ENCODE measurements at regions not wholly inside any gene's neighbourhood (a gene's known extent, or its start where the extent isn't known, plus 50 kb on each side); places are given as distances from the start of the nearest gene placed in this dataset.

DNA sequence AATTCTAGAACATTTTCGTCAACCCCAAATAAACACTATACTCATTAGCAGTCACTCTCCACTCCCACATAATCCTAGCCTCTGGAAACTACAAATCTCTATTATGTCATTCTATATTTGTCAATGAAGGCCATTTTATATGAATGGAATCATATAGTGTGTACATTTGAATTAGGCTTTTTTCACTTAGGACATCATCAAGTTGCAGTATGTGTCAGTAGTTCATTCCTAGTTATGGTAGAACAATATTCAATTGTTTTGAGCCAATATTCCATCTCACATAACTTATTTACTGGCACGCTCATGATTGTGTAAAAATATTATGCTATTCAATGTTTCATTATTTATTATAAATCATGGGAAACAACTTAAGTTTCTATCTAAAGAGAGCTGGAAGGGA, 1610.4 kb upstream of the MIR17HG start:
- TF ChIP-seq CBFA2T3 (IDR thresholded peaks at IDR 0.05) (no peak), HDAC3 (IDR thresholded peaks at IDR 0.05; ENCODE audit: borderline replicate concordance, partially characterized antibody) (no peak), MAX (CRISPR knock-in tag; IDR thresholded peaks at IDR 0.05) (no peak), EHMT2 (IDR thresholded peaks at IDR 0.05) (no peak), FOXP1 (CRISPR knock-in tag; IDR thresholded peaks at IDR 0.05) (no peak), TCF7L2 (IDR thresholded peaks at IDR 0.05; ENCODE audit: low read depth, low read length) (no peak), GTF2A2 (tag; IDR thresholded peaks at IDR 0.05) (no peak), REST (IDR thresholded peaks at IDR 0.05; ENCODE audit: borderline replicate concordance) (no peak), REST (CRISPR knock-in tag; IDR thresholded peaks at IDR 0.05; ENCODE audit: low read depth) (no peak), RFX1 (IDR thresholded peaks at IDR 0.05) (no peak)
- TF ChIP-seq, protein P1, sequence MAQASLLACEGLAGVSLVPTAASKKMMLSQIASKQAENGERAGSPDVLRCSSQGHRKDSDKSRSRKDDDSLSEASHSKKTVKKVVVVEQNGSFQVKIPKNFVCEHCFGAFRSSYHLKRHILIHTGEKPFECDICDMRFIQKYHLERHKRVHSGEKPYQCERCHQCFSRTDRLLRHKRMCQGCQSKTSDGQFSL (CRISPR knock-in tag; IDR thresholded peaks at IDR 0.05), result no peak
- TF ChIP-seq, protein P1 (tag; IDR thresholded peaks at IDR 0.05), result no peak
- TF ChIP-seq, protein P2, sequence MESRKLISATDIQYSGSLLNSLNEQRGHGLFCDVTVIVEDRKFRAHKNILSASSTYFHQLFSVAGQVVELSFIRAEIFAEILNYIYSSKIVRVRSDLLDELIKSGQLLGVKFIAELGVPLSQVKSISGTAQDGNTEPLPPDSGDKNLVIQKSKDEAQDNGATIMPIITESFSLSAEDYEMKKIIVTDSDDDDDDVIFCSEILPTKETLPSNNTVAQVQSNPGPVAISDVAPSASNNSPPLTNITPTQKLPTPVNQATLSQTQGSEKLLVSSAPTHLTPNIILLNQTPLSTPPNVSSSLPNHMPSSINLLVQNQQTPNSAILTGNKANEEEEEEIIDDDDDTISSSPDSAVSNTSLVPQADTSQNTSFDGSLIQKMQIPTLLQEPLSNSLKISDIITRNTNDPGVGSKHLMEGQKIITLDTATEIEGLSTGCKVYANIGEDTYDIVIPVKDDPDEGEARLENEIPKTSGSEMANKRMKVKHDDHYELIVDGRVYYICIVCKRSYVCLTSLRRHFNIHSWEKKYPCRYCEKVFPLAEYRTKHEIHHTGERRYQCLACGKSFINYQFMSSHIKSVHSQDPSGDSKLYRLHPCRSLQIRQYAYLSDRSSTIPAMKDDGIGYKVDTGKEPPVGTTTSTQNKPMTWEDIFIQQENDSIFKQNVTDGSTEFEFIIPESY (CRISPR knock-in tag; IDR thresholded peaks at IDR 0.05), result no peak
- TF ChIP-seq, protein P3, sequence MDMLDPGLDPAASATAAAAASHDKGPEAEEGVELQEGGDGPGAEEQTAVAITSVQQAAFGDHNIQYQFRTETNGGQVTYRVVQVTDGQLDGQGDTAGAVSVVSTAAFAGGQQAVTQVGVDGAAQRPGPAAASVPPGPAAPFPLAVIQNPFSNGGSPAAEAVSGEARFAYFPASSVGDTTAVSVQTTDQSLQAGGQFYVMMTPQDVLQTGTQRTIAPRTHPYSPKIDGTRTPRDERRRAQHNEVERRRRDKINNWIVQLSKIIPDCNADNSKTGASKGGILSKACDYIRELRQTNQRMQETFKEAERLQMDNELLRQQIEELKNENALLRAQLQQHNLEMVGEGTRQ (CRISPR knock-in tag; IDR thresholded peaks at IDR 0.05), result no peak

All from K562 (cell line).